Muscle of leg (tissue), 3 donors: ENCODE measurements at regions not wholly inside any gene's neighbourhood (a gene's known extent, or its start where the extent isn't known, plus 50 kb on each side); places are given as distances from the start of the nearest gene placed in this dataset.
A peak's percentile ranks its signal among the peaks of the same experiment; 100 is the strongest.

ENCODE experiments used
- DNase-seq: peaks from one replicate; pipeline ENCODE4 v3.0.0; 2013
- H3K27ac ChIP-seq: one replicate; pipeline ENCODE4 v1.5.1; 2013; ENCODE audit warnings: mild to moderate bottlenecking, low read length, control low read depth
- H3K27me3 ChIP-seq: one replicate; pipeline ENCODE4 v1.6.1; 2013; ENCODE audit warnings: low read length; ENCODE audit not compliant: control insufficient read depth, insufficient read depth
- H3K36me3 ChIP-seq: one replicate; pipeline ENCODE4 v1.6.1; 2013; ENCODE audit warnings: low read length; ENCODE audit not compliant: control insufficient read depth, insufficient read depth
- H3K4me1 ChIP-seq: one replicate; pipeline ENCODE4 v1.6.1; 2013; ENCODE audit warnings: low read length; ENCODE audit not compliant: control insufficient read depth, insufficient read depth
- H3K4me3 ChIP-seq: one replicate; pipeline ENCODE4 v1.5.1; 2013; ENCODE audit warnings: low read length, control low read depth
- H3K9me3 ChIP-seq: replicated peaks from 2 replicates; pipeline ENCODE4 v1.6.1; 2013; ENCODE audit warnings: low read depth, low read length; ENCODE audit not compliant: control insufficient read depth
- WGBS: methylation state at CpG from one replicate; pipeline ENCODE4 v1.1.5; 2013; ENCODE audit warnings: missing lambda C conversion rate; ENCODE audit not compliant: insufficient coverage; 5-methylcytosine and 5-hydroxymethylcytosine counted together

- Histone ChIP-seq H3K27me3 (no peaks in the 10 kb centered on the region), H3K9me3 (no peaks in the 10 kb centered on the region), H3K4me1 (peaks cover 9% of the 10 kb centered on the region), H3K4me3 (no peak overlapping the region), H3K27ac (no peak overlapping the region), H3K36me3 (no peaks in the 10 kb centered on the region)
- 92% methylated on average over 2 of the region's 4 CpGs for whole genome bisulfite sequencing
- DNase-seq: no peak
Observed at GRCh38 chr2:76279142-76279541, 568.4 kb upstream of the GCFC2 start.

- WGBS: 93% methylated on average over 2 of the region's 4 CpGs
- no peaks in the 10 kb centered on the region for H3K27me3 ChIP-seq
Observed at GRCh38 chr2:76275788-76276187, 565.1 kb upstream of the GCFC2 start.

GRCh38 chr2:76274676-76275075 is 564.0 kb upstream of the GCFC2 start:
- Histone ChIP-seq H3K4me1 (peaks cover 6% of the 10 kb centered on the region), H3K4me3 (no peak overlapping the region), H3K27ac (no peak overlapping the region), H3K36me3 (no peaks in the 10 kb centered on the region), H3K27me3 (no peaks in the 10 kb centered on the region), H3K9me3 (no peaks in the 10 kb centered on the region)
- WGBS: no CpG with 5 or more reads among the region's 2 CpGs
- DNase-seq: peak; percentile 53

More at GRCh38 chr2:76275788-76276187, 565.1 kb upstream of the GCFC2 start:
- DNase-seq: no peak
- H3K4me3 ChIP-seq: no peak overlapping the region
- H3K9me3 ChIP-seq: no peaks in the 10 kb centered on the region
- no peaks in the 10 kb centered on the region for H3K36me3 ChIP-seq
- no peak overlapping the region for H3K27ac ChIP-seq
- peaks cover 6% of the 10 kb centered on the region for H3K4me1 ChIP-seq

GRCh38 chr2:76274160-76274559 is 563.4 kb upstream of the GCFC2 start:
- Histone ChIP-seq H3K36me3 (no peaks in the 10 kb centered on the region), H3K27me3 (no peaks in the 10 kb centered on the region), H3K4me3 (no peak overlapping the region), H3K9me3 (no peaks in the 10 kb centered on the region), H3K4me1 (peaks cover 8% of the 10 kb centered on the region), H3K27ac (no peak overlapping the region)
- no peak for DNase-seq

GRCh38 chr2:76270096-76270710 is 559.5 kb upstream of the GCFC2 start:
- Histone ChIP-seq H3K27me3 (no peaks in the 10 kb centered on the region), H3K36me3 (no peaks in the 10 kb centered on the region), H3K9me3 (no peaks in the 10 kb centered on the region), H3K4me1 (peaks cover 3% of the 10 kb centered on the region), H3K27ac (no peak overlapping the region), H3K4me3 (no peak overlapping the region)
- DNase-seq: no peak
- WGBS: 60% methylated on average over 3 of the region's 4 CpGs

GRCh38 chr2:76268902-76269620 is 558.3 kb upstream of the GCFC2 start:
- no peaks in the 10 kb centered on the region for H3K27me3 ChIP-seq
- no peaks in the 10 kb centered on the region for H3K36me3 ChIP-seq
- 100% methylated on average over 1 of the region's 5 CpGs for WGBS
- H3K4me1 ChIP-seq: peaks cover 3% of the 10 kb centered on the region
- H3K4me3 ChIP-seq: no peak overlapping the region
- DNase-seq: peak; percentile 63
- no peak overlapping the region for H3K27ac ChIP-seq
- no peaks in the 10 kb centered on the region for H3K9me3 ChIP-seq

- H3K4me1 ChIP-seq: peaks cover 3% of the 10 kb centered on the region
- H3K27me3 ChIP-seq: no peaks in the 10 kb centered on the region
Observed at GRCh38 chr2:76268484-76268883, 557.8 kb upstream of the GCFC2 start.

GRCh38 chr2:76257802-76258201 is 547.1 kb upstream of the GCFC2 start:
- no peak for DNase-seq
- Histone ChIP-seq H3K27me3 (no peaks in the 10 kb centered on the region), H3K9me3 (no peaks in the 10 kb centered on the region), H3K4me1 (peaks cover 2% of the 10 kb centered on the region), H3K4me3 (no peak overlapping the region), H3K36me3 (no peaks in the 10 kb centered on the region), H3K27ac (no peak overlapping the region)

More at GRCh38 chr2:76268484-76268883, 557.8 kb upstream of the GCFC2 start:
- Histone ChIP-seq H3K27ac (no peak overlapping the region), H3K9me3 (no peaks in the 10 kb centered on the region), H3K4me3 (no peak overlapping the region), H3K36me3 (no peaks in the 10 kb centered on the region)
- no peak for DNase-seq
- no CpG with 5 or more reads among the region's 1 CpG for WGBS

GRCh38 chr2:76256458-76257088 is 545.9 kb upstream of the GCFC2 start:
- DNase-seq: peak; percentile 19
- WGBS: no CpG with 5 or more reads among the region's 3 CpGs
- no peaks in the 10 kb centered on the region for H3K27me3 ChIP-seq

GRCh38 chr2:76252704-76253103 is 542.0 kb upstream of the GCFC2 start:
- no peak for DNase-seq
- no peaks in the 10 kb centered on the region for H3K36me3 ChIP-seq
- H3K27me3 ChIP-seq: no peaks in the 10 kb centered on the region
- no peaks in the 10 kb centered on the region for H3K4me1 ChIP-seq
- H3K9me3 ChIP-seq: no peaks in the 10 kb centered on the region
- no peak overlapping the region for H3K27ac ChIP-seq
- no CpG with 5 or more reads among the region's 1 CpG for WGBS
- no peak overlapping the region for H3K4me3 ChIP-seq

More at GRCh38 chr2:76256458-76257088, 545.9 kb upstream of the GCFC2 start:
- H3K4me1 ChIP-seq: peaks cover 2% of the 10 kb centered on the region
- no peak overlapping the region for H3K27ac ChIP-seq
- H3K4me3 ChIP-seq: no peak overlapping the region
- no peaks in the 10 kb centered on the region for H3K9me3 ChIP-seq
- no peaks in the 10 kb centered on the region for H3K36me3 ChIP-seq
